Stimulated activated CD4-positive, alpha-beta T cell treated with anti-CD3 and anti-CD28 coated beads, Interleukin-2, amount 100 ng/mL, for 24 hours (primary cell): ENCODE measurements at regions not wholly inside any gene's neighbourhood (a gene's known extent, or its start where the extent isn't known, plus 50 kb on each side); places are given as distances from the start of the nearest gene placed in this dataset.
"Not testable (repeated sequence)": the region's sequence is repeated elsewhere in the genome, so short reads cannot be mapped to it uniquely, and the experiment has no call there.

Experiments
- DNase-seq, 2 donors: peaks; one replicate each; pipeline ENCODE4 v3.0.0-alpha.2; 2020

DNA sequence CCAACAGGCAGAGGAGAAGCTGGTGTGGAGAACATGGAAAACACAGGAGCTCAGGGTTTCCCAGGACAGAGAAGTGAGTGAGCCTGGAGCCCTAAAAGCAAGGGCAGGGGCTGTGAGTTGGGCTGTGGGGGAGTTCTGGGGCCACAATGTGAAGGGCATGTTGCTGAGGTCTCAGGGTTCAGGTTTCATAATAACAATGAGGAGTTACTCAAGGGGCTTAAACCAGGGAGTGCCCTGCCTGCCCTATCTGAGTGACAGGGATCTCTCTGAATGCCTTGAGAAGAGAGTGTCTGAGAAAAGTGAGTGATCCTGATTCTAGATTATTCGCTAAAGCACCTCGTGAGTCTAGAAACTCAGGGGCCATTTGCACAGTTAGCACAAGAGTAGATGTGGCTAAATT, 129.6 kb downstream of the VPREB1 start:
- DNase-seq: no peak

DNA sequence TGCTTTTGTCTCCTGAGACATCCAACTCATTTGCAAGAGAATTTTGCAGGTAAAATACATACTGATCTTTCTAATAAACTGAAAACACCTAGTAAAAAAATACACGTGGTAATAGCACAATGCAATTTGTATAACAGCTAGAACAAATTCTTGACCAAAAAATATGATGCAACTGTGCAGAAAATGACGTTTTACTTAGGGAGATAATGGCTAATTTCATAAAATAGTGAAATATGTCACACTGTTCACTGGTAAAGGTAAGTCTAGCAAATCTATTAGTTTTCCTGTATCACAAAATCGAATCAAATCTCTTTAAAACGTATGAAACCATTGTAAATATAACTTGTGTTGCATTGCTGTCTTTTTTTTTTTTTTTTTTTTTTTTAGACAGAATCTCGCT, 130.0 kb downstream of the VPREB1 start:
- DNase-seq: no peak

DNA sequence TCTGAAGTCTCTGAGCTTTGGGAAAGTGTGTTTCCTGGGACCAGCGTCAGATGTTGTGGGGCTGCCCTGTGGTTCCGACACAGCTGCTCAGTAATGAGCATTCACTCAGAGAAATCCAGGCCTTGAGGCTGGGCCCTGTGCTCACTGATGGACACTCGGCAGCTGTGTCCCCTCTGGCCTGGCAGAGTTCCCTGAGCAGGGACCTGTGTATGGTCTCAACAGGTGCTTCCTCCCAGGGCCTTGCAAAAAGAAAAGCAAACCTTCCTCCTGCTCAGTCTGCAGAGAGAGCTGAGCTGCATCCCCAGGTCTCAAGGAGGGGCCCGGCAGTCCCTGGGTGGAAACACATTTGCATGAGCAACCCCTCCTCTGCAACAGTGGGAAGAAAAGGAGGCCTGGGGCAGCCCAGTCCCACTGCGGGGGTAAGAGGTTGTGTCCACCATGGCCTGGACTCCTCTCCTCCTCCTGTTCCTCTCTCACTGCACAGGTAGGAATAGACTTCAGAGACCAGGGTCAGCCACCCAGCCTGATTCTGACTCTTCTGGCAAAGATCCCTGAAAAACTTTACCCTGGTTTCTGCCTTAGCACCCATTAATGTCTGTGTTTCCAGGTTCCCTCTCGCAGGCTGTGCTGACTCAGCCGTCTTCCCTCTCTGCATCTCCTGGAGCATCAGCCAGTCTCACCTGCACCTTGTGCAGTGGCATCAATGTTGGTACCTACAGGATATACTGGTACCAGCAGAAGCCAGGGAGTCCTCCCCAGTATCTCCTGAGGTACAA, 131.2 kb downstream of the VPREB1 start:
- no peak for DNase-seq

DNA sequence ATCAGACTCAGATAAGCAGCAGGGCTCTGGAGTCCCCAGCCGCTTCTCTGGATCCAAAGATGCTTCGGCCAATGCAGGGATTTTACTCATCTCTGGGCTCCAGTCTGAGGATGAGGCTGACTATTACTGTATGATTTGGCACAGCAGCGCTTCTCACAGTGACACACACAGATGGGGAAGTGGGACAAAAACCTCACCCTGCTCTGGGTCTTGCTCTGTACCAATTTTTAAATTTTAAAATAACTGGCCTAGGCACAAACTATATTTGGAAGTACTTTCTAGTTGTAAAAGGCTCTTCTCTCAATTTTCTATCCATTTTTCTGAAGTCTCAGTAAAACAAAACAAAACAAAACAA, 131.7 kb downstream of the VPREB1 start:
- DNase-seq: no peak

DNA sequence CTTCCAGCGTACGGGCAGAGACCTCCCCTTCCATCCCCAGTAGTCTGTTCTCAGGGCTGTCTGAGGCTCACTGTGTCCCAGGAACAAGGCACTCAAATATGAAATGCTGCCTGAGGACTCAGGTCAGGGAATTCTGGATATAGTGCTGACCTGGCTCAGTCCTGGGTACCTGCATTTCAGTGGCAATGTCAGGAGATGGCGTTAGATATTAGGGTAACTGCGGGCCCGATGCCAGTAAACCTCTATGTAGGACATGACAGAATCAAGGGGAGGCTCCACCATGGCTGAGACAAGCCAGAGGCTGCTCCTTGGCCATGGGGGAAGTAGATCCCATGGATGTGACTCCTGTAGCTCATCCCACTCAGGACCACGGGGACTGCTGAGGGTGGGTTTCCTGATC, 131.7 kb downstream of the ZNF280B start:
- DNase-seq: not testable (repeated sequence)

DNA sequence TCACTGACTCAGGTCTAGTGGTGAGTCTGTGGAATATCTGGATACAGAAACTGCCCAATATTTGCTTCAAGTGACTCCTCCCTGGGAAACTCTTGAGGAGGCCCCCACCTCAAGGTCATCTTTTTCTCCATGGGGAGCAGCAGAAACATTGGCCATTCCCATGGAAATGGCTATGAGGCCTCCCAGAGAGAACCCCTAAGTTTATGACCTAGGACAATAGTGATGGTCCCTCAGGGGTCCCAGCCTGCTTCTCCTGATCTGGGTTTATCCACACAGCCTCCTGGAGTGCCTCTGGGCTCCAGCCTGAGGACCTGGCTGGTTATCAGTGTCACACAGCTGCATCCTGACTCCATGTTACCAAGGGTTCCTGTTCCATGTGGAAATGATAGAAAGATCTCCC, 131.2 kb downstream of the ZNF280B start:
- DNase-seq: no peak

DNA sequence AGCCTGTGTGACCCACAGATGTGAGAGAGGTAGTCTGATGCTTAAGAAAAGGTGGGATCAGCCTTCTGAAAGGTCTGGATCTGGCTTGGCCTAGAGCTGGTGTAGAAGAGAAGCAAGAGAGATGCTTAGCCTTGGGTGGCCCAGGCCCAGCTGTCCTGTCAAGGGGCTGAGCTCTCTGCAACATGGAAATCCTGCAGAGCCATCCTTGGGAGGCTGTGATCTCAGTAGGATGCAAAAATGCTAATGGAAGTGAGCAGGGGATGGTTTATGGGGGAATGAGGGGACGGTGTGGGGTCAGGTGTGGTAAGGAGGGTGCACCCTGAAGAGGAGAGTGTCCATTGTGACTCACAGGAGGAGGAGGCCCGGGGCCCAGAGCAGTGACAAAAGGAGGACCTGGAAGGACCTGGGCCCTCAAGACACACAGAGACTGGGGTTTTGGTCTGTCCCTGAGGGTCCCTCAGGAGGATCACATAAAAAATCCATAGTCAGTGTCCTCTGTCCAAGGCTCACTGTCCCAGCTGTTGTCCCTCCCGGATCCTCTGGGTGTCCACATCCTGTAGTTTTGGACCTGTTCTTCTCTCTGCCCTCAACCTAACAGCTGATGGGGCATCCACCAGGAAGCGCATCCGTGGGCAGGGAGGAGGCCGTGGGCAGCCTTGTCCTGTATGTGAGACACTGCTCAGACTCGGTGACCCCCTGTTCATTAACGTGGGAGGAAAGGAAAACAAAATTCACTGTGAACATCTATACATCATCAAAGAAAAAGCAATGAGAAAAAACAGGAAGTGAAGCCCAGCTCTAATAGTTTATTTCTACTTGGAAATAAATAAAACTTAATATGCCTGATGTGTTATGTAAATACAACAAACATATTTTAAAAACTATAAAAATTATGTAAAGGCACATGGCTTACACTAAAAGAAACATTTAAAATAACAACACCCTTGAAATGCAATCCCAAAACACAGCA, 129.8 kb downstream of the ZNF280B start:
- DNase-seq: no peak

DNA sequence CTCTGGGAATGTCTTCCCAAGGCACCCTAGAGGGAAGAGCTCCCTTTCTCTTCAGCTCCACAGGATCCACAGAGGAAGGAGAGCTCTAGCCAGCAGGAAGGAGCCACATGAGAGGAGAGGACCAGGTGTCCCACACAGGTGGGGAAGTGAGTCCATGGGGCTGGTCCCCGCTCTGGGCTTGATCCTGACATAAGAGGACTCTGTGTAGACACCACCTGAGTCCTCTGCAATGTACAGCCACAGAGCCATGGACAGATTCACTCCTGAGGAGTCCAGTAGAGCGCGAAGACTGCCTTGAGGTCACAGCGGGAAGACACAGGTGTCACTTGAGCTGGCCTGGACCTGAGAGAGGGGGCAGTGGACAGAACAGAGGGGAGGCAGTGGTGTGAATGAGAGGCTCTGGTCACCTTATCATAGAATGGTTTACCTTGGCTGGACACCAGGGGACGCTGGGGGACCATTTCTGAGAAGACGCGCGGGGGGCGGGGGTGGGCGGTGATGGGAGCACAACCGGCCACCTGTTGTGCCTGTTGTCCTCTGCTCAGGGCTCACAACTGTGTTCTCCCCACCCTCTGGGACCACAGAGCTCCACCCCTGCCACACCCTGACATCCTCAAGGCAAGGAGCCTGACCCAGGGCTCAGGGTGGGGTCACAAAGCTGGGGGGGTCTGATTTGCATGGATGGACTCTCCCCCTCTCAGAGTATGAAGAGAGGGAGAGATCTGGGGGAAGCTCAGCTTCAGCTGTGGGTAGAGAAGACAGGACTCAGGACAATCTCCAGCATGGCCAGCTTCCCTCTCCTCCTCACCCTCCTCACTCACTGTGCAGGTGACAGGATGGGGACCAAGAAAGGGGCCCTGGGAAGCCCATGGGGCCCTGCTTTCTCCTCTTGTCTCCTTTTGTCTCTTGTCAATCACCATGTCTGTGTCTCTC, 128.2 kb downstream of the ZNF280B start:
- peak in 1 of 2 donors; percentile 14 for DNase-seq

DNA sequence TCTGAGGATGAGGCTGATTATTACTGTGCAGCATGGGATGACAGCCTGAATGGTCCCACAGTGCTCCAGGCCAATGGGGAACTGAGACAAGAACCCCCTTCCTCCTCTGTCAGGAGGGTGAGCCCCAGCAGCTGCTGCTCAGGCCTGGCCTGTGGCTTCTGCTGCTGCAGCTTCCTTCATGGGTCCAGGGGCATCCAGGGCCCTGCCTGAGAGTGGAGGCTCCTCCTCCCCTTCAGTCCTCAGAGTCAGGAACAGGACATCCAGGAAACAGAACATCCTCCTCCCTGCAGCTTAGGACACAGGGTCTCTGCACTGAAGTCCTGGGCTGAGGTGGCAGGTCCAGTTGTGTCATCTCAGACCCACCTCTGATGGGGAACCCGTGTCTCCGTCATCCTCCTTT, 127.2 kb downstream of the ZNF280B start:
- not testable (repeated sequence) for DNase-seq

DNA sequence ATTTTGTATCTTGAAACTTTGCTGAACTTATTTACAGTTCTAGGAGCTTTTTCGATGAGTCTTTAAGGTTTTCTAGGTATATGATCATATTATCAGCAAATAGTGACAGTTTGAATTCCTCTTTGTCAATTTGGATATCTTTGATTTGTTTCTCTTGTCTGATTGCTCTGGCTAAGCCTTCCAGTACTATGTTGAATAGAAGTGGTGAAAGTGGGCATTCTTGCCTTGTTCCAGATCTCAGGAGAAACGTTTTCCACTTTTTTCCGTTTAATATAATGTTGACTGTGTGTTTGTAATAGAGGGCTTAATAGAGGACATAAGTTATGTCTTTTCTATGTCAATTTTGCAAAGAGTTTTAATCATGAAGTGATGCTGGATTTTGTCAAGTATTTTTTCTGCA, 124.3 kb downstream of the ZNF280B start:
- DNase-seq: no peak

DNA sequence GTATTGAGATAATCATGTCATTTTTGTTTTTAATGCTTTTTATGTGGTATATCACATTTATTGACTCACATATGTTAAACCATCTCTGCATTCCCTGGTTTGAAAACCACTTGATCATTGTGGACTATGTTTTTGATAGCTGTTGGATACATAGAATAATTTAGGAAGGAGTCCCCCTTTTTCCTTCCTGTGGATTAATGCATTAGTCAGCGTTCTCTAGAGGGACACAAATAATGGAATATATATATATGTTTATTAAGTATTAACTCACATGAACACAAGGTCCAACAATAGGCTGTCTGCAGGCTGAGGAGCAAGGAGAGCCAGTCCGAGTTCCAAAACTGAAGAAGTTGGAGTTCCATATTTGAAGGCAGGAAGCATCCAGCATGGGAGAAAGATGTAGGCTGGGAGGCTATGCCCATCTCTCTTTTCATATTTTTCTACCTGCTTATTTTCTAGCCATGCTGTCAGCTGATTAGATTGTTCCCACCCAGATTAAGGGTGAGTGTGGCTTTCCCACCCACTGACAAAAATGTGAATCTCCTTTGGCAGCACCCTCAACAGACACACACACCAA, 123.8 kb downstream of the ZNF280B start:
- no peak for DNase-seq

DNA sequence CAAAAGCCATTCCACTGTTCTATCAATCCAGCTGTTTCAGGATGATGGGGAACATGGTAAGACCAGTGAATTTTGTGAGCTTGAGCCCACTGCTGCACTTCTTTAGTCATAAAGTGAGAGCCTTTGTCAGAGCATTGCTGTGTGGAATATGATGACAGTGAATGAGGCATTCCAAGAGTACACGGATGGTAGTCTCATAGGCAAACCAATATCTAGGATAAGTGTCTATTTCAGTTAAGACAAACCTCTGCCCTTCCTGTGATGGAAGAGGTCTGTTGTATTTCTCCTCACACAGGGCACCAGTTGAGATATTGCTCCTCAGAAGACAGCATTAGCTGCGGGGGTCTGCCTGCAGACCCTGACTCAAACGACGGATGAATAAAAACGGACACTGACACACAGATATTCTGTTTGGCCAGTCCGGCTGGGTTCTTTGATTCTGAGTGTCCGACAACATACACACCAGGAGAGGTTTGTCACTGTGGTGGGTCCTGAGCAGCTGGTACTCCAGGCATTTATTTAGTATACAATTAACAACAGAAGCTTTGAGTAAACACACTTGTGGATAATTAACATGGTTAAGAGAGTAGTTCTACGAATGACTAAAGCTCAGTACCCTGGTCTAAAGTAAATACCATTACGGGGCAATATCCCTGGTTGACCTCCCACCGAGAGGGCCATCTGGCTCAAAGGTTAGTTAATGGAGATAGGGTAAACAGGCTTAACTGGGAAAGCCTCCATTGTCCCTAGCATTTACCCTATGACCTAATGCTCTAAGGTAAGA, 121.7 kb downstream of the ZNF280B start:
- DNase-seq: no peak

DNA sequence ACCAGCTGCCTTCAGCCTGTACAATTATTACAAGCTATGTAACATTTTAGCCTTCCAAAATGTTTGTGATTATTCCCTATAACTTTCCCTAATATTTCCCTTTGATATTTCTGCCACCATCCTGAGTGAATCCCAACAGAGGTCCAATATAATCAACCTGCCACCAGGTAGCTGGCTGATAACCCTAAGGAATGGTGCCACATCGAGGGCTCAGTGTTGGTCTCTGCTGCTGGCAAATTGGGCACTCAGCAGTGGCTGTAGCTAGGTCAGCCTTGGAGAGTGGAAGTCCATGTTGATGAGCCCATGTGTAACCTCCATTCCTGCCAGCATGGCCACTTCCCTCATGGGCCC, 121.2 kb downstream of the ZNF280B start:
- DNase-seq: no peak

DNA sequence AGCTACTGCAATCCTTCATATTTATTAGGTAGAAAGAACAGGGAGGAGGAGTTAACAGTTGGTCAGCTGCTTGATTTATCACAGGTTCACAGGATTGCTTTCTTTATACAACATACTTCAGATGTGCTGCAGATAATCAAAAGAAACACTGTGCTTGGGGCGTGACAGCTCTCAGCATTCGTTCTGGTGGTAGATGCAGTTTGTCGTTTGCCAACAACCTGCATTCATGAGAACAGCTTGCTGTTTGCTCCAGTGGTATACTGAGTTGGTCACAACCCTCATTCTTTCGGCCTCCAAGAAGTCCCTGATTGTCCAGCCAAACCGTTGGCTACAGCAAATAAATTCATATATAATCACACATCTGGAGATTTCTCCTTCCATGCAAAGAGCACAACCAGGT, 120.5 kb downstream of the ZNF280B start:
- no peak for DNase-seq

DNA sequence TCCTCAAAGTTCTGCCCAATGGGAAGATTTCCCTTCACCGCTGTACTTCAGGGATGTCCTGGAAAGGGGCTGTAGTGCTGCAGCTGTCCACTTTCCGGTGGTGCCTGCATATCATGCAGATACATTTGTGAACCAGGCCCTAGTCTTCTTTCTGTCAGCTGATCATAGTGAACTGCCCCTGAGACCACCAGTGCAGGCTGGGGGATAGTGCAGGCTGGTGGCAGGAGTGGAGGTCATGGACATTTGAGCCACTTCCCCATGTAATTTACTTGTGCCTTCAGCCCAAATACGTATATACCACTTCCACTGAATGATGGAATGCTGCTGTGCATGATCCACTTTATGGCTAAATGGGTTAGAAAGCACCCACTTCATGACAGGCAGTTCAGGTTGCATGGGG, 120.0 kb downstream of the ZNF280B start:
- no peak for DNase-seq

DNA sequence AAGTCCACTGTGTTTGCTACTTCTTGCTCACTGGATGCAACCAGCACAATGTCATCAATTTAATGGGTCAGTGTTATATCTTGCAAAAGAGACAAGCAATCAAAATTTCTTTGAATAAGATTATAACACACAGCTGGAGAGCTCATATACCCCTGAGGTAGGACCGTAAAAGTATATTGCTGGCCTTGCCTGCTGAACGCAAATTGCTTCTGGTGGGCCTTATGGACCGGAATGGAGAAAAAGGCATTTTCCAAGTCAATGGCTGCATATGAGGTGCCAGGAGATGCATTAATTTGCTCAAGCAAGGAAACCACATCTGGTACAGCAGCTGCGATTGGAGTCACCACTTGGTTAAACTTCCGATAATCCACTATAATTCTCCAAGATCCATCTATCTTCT, 119.1 kb downstream of the ZNF280B start:
- DNase-seq: no peak

DNA sequence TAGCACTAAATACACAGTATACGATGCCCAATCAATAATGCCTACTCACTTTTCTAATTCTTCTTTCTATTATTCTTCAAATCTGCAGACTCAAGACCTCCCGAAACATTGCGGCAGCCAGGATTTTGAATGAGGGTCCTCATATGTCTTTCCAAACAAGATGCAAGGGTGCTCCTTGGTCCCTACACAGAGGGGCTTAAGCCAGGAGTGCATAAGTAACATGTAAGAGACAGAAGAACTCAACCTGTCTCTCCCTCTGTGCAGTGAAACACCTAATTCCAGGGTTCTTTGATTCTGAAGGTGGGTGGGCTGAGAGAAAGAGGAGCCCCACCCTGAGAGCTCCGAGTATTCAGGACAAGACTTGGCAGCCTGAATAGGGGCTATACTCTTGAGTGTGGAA, 117.6 kb downstream of the ZNF280B start:
- no peak for DNase-seq

DNA sequence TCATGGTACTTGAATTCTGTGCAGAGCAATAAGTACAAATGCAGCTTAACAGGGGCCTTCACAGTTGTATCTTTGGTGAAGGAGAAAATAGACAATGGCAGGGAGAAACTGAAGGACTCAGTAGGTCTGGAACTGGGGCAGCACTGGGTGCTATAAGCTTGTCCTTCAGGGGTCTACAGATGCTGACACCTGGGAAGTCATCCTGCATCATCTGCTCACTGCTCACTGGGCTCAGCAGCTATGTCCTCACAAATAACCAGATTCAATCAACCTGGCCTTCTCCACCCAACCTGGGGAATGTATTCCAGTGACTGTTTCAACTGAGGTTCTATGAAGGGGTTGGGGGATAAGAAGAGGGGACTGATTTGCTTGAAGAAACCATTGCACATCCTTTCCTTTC, 117.0 kb downstream of the ZNF280B start:
- no peak for DNase-seq

DNA sequence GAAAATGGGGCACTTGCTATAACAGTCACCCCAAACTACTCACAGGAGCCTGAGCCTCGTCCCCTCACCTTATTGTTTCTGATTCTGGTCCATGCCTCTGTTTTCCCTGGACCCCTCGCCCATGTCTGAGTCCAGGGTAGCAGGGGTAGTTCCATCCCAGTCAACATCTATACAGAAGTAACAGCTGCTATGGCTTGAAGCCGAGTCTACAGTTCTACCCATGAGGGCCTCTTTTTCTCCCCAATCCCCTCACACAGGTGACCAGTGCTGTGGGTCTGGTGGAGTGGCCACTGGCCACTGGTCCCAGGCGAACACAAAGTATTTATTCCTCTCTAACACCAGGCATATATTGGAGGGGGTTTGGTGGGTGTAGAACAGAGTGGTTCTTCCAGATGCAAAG, 116.4 kb downstream of the ZNF280B start:
- DNase-seq: no peak

DNA sequence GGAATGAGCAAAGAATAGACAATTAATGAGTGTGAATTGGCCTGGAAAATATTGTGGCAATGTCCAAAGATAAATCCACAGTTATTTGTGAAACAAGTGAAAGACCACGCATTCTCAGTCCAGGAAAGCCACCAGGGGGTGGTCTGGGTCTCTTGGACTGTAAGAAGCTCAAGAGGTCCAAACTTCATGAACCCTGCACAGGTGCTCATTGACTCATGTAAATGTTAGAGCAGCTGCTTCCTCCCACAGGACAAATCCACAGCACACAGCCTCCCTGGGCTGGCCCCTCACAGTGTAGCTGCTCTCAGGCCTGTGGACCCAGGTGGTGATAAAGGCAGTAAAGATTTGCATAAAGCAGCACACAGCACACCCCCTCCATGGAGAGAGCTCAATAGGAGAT, 114.0 kb downstream of the ZNF280B start:
- no peak for DNase-seq

DNA sequence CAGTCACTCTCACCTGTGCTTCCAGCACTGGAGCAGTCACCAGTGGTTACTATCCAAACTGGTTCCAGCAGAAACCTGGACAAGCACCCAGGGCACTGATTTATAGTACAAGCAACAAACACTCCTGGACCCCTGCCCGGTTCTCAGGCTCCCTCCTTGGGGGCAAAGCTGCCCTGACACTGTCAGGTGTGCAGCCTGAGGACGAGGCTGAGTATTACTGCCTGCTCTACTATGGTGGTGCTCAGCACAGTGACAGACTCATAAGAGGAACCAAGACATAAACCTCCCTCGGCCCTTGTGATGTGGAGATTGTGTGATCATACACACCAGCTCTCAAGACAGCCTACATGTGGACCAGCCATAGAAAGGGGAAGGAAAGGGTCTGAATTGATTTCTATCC, 113.3 kb downstream of the ZNF280B start:
- DNase-seq: no peak

DNA sequence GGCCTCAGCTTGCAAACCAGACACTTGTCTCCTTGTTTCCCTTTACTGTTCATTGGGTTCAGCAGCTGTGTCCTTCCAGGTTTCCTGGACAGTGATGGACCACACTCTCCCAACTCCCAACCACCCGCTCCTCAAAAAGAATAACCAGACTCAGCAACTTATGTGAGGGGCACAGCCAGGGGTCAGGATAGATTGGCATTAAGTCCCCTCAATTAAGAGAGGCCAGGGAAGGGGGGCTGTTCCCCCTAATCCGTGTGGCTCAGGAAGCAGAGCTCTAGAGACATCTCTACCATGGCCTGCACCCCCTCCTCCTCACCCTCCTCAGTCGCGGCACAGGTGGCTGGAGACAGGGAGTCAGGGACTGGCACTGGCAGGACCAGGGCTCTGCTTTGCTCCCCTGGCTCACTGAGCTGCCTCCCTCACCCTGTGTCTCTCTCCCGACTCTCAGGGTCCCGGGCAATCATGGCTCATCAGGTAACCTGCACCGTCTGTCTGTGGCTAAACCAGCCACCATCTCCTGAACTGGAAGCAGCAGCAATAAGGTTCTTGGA, 111.7 kb downstream of the ZNF280B start:
- no peak for DNase-seq
